ENCODE measurements at regions not wholly inside any gene's neighbourhood (a gene's known extent, or its start where the extent isn't known, plus 50 kb on each side); places are given as distances from the start of the nearest gene placed in this dataset.

GRCh38 chr5:84477485-84477884, 92.8 kb upstream of the EDIL3 start:
- TF ChIP-seq, protein P1, sequence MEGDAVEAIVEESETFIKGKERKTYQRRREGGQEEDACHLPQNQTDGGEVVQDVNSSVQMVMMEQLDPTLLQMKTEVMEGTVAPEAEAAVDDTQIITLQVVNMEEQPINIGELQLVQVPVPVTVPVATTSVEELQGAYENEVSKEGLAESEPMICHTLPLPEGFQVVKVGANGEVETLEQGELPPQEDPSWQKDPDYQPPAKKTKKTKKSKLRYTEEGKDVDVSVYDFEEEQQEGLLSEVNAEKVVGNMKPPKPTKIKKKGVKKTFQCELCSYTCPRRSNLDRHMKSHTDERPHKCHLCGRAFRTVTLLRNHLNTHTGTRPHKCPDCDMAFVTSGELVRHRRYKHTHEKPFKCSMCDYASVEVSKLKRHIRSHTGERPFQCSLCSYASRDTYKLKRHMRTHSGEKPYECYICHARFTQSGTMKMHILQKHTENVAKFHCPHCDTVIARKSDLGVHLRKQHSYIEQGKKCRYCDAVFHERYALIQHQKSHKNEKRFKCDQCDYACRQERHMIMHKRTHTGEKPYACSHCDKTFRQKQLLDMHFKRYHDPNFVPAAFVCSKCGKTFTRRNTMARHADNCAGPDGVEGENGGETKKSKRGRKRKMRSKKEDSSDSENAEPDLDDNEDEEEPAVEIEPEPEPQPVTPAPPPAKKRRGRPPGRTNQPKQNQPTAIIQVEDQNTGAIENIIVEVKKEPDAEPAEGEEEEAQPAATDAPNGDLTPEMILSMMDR (IDR thresholded peaks at IDR 0.05; ENCODE audit: low read depth, low read length) = no peak
- TF ChIP-seq MAX (IDR thresholded peaks at IDR 0.05; ENCODE audit: low read depth, low read length) (no peak), POLR2A (IDR thresholded peaks at IDR 0.05; ENCODE audit: extremely low read depth, insufficient read length) (no peak), MYC (IDR thresholded peaks at IDR 0.05; ENCODE audit: low read depth, low read length) (no peak)
